ENCODE measurements at regions not wholly inside any gene's neighbourhood (a gene's known extent, or its start where the extent isn't known, plus 50 kb on each side); places are given as distances from the start of the nearest gene placed in this dataset.

- TF ChIP-seq CTCF (conservative IDR thresholded peaks at IDR 0.05; ENCODE audit: low read length) = no peak
- no peak for TF ChIP-seq EZH2phosphoT487 (IDR thresholded peaks at IDR 0.05; ENCODE audit: borderline replicate concordance, low read depth, low read length)
Observed at GRCh38 chr20:3342766-3343165, 64.7 kb downstream of the DNAAF9 start.

Data from OCI-LY7 (cell line).